Osteoblast (primary cell): ENCODE measurements at regions not wholly inside any gene's neighbourhood (a gene's known extent, or its start where the extent isn't known, plus 50 kb on each side); places are given as distances from the start of the nearest gene placed in this dataset.

Experiments
- DNase-seq: peaks from one replicate; pipeline ENCODE4 v3.0.0; 2011; ENCODE audit warnings: low spot score, mixed read lengths; ENCODE audit not compliant: insufficient read length; ENCODE audit errors: missing footprints
- H2AFZ ChIP-seq: 2 replicates; pipeline ENCODE4 v1.6.0; 2011; ENCODE audit warnings: mild to moderate bottlenecking, low read length
- H3K27ac ChIP-seq: 2 replicates; pipeline ENCODE4 v1.5.1; 2011; ENCODE audit warnings: mild to moderate bottlenecking, low read depth, low read length, moderate library complexity
- H3K27me3 ChIP-seq: 2 replicates; pipeline ENCODE4 v1.6.0; 2012; ENCODE audit warnings: mild to moderate bottlenecking, control low read depth, inconsistent platforms, low read length, moderate library complexity; ENCODE audit not compliant: insufficient read depth
- H3K36me3 ChIP-seq: 2 replicates; pipeline ENCODE4 v1.5.1; 2011; ENCODE audit warnings: mild to moderate bottlenecking, low read length, control low read depth, moderate library complexity; ENCODE audit not compliant: insufficient read depth
- H3K4me1 ChIP-seq: 2 replicates; pipeline ENCODE4 v1.5.1; 2011; ENCODE audit warnings: mild to moderate bottlenecking, low read length, control low read depth, moderate library complexity; ENCODE audit not compliant: insufficient read depth
- H3K4me2 ChIP-seq: 2 replicates; pipeline ENCODE4 v1.6.0; 2011; ENCODE audit warnings: mild to moderate bottlenecking, low read length; ENCODE audit not compliant: insufficient read depth
- H3K4me3 ChIP-seq: fragments of 200-600 bp; sonication (generic); 3 replicates; pipeline ENCODE4 v1.5.1; 2012; ENCODE audit warnings: mild to moderate bottlenecking, low read length, inconsistent platforms; ENCODE audit not compliant: insufficient read depth
- H3K79me2 ChIP-seq: 2 replicates; pipeline ENCODE4 v1.6.0; 2012; ENCODE audit warnings: mild to moderate bottlenecking, low read length, control low read depth, inconsistent platforms; ENCODE audit not compliant: insufficient read depth
- H3K9me3 ChIP-seq: 2 replicates; pipeline ENCODE4 v1.5.1; 2011; ENCODE audit warnings: low read depth, low read length, control low read depth
- H4K20me1 ChIP-seq: 2 replicates; pipeline ENCODE4 v1.6.0; 2012; ENCODE audit warnings: mild to moderate bottlenecking, low read length, control low read depth; ENCODE audit not compliant: insufficient read depth
- TF ChIP-seq, protein P1 (sequence below): IDR thresholded peaks from 2 replicates; pipeline ENCODE4 v1.5.1; 2011; ENCODE audit warnings: mild to moderate bottlenecking, low read depth, low read length, moderate library complexity; ENCODE audit errors: extremely low read depth

DNA sequence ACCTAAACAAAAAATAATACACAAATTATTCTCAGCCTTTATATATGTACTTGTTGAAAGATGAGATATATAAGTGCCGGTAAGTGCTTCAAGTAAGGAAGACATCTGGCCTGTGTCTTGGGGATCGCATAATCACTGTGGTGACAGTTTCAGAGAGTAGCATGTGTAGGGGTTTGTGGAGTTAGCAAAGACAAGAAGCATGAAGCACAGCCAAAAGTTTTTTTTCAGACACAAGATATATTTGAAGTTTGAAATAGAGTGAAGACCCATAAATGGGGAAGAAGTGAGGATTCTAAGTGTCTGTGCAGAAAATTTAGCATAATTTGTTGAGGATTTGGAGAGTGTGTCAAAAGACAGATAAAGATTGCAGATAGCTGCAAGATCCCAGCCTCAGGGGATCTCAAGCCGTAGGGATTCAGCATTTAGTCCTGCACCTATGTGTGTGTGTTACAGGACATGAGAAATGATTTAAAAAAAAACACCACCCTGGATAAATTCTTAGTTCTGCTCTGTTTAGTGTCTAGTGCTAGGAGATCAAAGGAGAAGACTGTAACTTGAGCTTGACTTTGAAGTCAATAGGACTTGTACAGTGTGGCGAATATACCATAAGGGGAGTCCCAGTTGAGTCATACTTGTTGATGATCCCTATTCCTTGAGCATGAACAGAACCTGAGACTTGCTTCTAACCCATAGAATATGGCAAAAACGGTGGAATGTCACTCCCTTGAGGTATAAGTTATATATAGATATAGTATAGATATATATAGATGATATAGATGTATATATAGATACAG, 123.9 kb upstream of the GRM7 start:
- TF ChIP-seq, protein P1, sequence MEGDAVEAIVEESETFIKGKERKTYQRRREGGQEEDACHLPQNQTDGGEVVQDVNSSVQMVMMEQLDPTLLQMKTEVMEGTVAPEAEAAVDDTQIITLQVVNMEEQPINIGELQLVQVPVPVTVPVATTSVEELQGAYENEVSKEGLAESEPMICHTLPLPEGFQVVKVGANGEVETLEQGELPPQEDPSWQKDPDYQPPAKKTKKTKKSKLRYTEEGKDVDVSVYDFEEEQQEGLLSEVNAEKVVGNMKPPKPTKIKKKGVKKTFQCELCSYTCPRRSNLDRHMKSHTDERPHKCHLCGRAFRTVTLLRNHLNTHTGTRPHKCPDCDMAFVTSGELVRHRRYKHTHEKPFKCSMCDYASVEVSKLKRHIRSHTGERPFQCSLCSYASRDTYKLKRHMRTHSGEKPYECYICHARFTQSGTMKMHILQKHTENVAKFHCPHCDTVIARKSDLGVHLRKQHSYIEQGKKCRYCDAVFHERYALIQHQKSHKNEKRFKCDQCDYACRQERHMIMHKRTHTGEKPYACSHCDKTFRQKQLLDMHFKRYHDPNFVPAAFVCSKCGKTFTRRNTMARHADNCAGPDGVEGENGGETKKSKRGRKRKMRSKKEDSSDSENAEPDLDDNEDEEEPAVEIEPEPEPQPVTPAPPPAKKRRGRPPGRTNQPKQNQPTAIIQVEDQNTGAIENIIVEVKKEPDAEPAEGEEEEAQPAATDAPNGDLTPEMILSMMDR, result no peak
- H3K27me3 ChIP-seq, result no peaks in the 10 kb centered on the region
- no peak for DNase-seq
- no peak overlapping the region for H2AFZ ChIP-seq
- no peaks in the 10 kb centered on the region for H3K4me1 ChIP-seq
- no peaks in the 10 kb centered on the region for H3K79me2 ChIP-seq
- no peaks in the 10 kb centered on the region for H4K20me1 ChIP-seq
- H3K4me2 ChIP-seq, result no peak overlapping the region
- no peaks in the 10 kb centered on the region for H3K9me3 ChIP-seq
- no peaks in the 10 kb centered on the region for H3K36me3 ChIP-seq
- H3K27ac ChIP-seq, result no peak overlapping the region
- H3K4me3 ChIP-seq, result no peak overlapping the region

DNA sequence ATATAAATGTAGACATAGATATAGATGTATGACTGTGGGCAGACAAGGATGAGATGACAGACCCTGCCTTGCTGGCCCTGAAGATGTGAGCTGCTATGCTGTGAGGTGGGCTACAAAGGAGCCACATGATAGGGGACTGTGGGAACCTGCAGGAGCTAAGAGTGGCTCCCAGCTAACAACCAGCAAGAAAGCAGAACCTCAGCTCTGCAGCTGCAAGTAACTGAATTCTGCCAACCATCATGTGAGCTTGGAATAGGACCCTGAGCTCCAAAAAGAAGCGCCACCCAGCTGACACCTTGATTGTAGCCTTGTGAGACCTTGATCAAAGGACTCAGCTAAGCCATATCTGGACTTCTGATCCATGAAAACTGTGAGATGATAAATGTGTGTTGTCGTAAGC, 123.3 kb upstream of the GRM7 start:
- no peaks in the 10 kb centered on the region for H3K36me3 ChIP-seq
- no peaks in the 10 kb centered on the region for H4K20me1 ChIP-seq
- H3K27ac ChIP-seq, result no peak overlapping the region
- no peak overlapping the region for H3K4me3 ChIP-seq
- DNase-seq, result no peak
- TF ChIP-seq, protein P1, result no peak
- no peak overlapping the region for H2AFZ ChIP-seq
- H3K4me2 ChIP-seq, result no peak overlapping the region
- H3K27me3 ChIP-seq, result no peaks in the 10 kb centered on the region
- H3K79me2 ChIP-seq, result no peaks in the 10 kb centered on the region
- peaks cover 3% of the 10 kb centered on the region for H3K9me3 ChIP-seq
- no peaks in the 10 kb centered on the region for H3K4me1 ChIP-seq

DNA sequence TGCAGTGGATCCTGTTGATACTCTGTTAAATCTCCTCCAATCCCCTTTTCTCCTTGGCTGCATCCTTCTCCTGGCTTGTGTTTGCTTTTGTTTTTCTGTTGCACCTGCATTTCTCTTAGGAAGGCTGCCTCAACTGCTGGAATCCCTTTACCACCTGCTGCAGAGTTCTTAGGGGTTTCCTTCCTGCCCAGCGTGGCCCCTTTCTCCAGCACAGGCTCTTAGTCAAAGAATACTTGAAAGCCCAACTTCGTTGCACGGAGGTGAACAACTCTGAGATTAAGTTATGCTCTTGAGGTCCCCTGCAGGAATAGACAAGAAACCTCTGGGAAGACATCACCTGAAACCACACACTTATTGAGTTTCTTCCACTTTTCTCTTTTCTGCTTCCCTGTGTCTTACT, 121.6 kb upstream of the GRM7 start:
- Histone ChIP-seq H3K9me3 (peaks cover 3% of the 10 kb centered on the region), H3K36me3 (no peaks in the 10 kb centered on the region), H3K4me2 (no peak overlapping the region), H3K4me1 (no peaks in the 10 kb centered on the region), H3K27me3 (no peaks in the 10 kb centered on the region), H3K4me3 (no peak overlapping the region), H3K27ac (no peak overlapping the region), H3K79me2 (no peaks in the 10 kb centered on the region), H4K20me1 (no peaks in the 10 kb centered on the region), H2AFZ (no peak overlapping the region)
- TF ChIP-seq, protein P1, result no peak
- no peak for DNase-seq

DNA sequence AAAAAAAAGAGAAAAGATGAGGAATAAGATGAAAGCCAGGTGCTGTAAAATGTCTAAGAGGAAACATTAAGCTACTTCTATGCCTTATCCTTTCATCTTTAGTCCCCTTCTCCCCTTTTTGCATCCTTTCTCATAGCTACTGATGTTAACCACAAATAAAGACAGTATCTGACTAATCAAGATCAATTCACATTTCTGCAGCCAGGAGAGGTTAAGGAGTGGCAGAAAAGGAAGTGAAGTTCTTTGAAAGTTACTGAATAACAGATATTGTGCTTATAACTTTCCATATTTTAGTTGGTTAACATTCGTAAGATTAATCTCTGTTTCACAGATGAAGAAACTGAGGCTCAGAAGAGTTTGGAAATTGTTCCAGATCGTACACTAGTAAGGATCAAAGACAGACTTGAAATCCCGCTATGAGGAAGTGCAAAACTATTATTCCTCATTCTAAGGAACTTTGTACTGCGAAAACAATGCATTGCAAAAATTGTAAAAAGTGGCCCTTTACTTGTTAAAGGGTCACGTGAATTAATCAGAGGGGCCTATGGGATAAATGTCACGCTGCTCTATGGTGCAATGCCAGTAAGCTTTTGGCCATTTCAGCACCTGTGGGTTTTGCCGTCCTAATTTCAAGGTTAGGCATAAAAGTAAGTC, 117.7 kb upstream of the GRM7 start:
- Histone ChIP-seq H3K79me2 (no peaks in the 10 kb centered on the region), H3K4me1 (no peaks in the 10 kb centered on the region), H3K36me3 (no peaks in the 10 kb centered on the region), H2AFZ (no peak overlapping the region), H3K4me3 (no peak overlapping the region), H4K20me1 (no peaks in the 10 kb centered on the region), H3K27ac (no peak overlapping the region), H3K27me3 (no peaks in the 10 kb centered on the region), H3K4me2 (no peak overlapping the region), H3K9me3 (peaks cover 3% of the 10 kb centered on the region)
- no peak for DNase-seq
- TF ChIP-seq, protein P1, result no peak
